PC-9 (cell line): ENCODE measurements at regions not wholly inside any gene's neighbourhood (a gene's known extent, or its start where the extent isn't known, plus 50 kb on each side); places are given as distances from the start of the nearest gene placed in this dataset.

Experiments used
- BruUV-seq: library from RNA; stranded (reverse); fragments of 400-500 nt; replicated peaks from 2 replicates; lab custom pipeline; 2021; lab: Mats Ljungman, UMichigan
- CTCF ChIA-PET: fragments of 300-600 bp; sonication (Branson Sonifier 250); formaldehyde crosslinking; loops from one replicate; lab custom pipeline; 2022; ENCODE audit warnings: antibody characterized with exemption; lab: Charles Lee
- POLR2A ChIA-PET: fragments of 300-600 bp; sonication (Branson Sonifier 250); formaldehyde crosslinking; loops from one replicate; lab custom pipeline; 2022; ENCODE audit warnings: antibody characterized with exemption; ENCODE audit not compliant: unreplicated experiment; lab: Charles Lee
- DNase-seq, 2 experiments: peaks; one replicate each; pipeline versions ENCODE4 v3.0.0 to v3.0.0-alpha.2; 2015 to 2022; ENCODE audit warnings: mixed read lengths in 1 of 2
- H2AFZ ChIP-seq: fragments of 200-600 bp; sonication (generic); 2 replicates; pipeline ENCODE4 v1.8.1; 2017; ENCODE audit warnings: antibody characterized with exemption
- H3F3A ChIP-seq: fragments of 200-600 bp; sonication (generic); 2 replicates; pipeline ENCODE4 v1.8.1; 2017; ENCODE audit warnings: antibody characterized with exemption, mild to moderate bottlenecking, low read depth; ENCODE audit not compliant: insufficient read depth
- H3K27ac ChIP-seq: fragments of 200-600 bp; sonication (generic); 2 replicates; pipeline ENCODE4 v1.6.1; 2016; ENCODE audit warnings: mixed run types
- H3K27me3 ChIP-seq: fragments of 200-600 bp; sonication (generic); 2 replicates; pipeline ENCODE4 v1.6.1; 2016; ENCODE audit warnings: low read depth, mixed run types; ENCODE audit not compliant: insufficient read depth
- H3K36me3 ChIP-seq: fragments of 200-600 bp; sonication (generic); 2 replicates; pipeline ENCODE4 v1.6.1; 2016; ENCODE audit warnings: low read depth, mixed run types
- H3K4me1 ChIP-seq: fragments of 200-600 bp; sonication (generic); replicated peaks from 2 replicates; pipeline ENCODE4 v1.6.1; 2016; ENCODE audit warnings: mixed run types; ENCODE audit not compliant: insufficient read depth
- H3K4me2 ChIP-seq: fragments of 200-600 bp; sonication (generic); 2 replicates; pipeline ENCODE4 v1.6.1; 2017; ENCODE audit warnings: mixed run types
- H3K4me3 ChIP-seq: fragments of 200-600 bp; sonication (generic); 2 replicates; pipeline ENCODE4 v1.6.1; 2016; ENCODE audit warnings: mixed run types
- H3K79me2 ChIP-seq: fragments of 200-600 bp; sonication (generic); 2 replicates; pipeline ENCODE4 v1.6.1; 2017; ENCODE audit warnings: low read depth, mixed run types
- H3K9me2 ChIP-seq: fragments of 200-600 bp; sonication (generic); 2 replicates; pipeline ENCODE4 v1.8.1; 2017; ENCODE audit warnings: mild to moderate bottlenecking; ENCODE audit not compliant: insufficient read depth
- H3K9me3 ChIP-seq: fragments of 200-600 bp; sonication (generic); 2 replicates; pipeline ENCODE4 v1.8.1; 2016; ENCODE audit warnings: low read depth; ENCODE audit not compliant: insufficient read depth
- H4K20me1 ChIP-seq: fragments of 200-600 bp; sonication (generic); 2 replicates; pipeline ENCODE4 v1.8.1; 2017; ENCODE audit not compliant: insufficient read depth
- CTCF ChIP-seq: fragments of 200-600 bp; sonication (generic); conservative IDR thresholded peaks from 2 replicates; pipeline ENCODE4 v1.6.1; 2017; ENCODE audit warnings: mixed run types, antibody characterized with exemption, mild to moderate bottlenecking, moderate library complexity
- EZH2 ChIP-seq: fragments of 200-600 bp; sonication (generic); IDR thresholded peaks from 2 replicates; pipeline ENCODE4 v1.8.0; 2017; ENCODE audit warnings: antibody characterized with exemption, low read depth
- intact Hi-C: fragments of 100-400 bp; cut with micrococcal nuclease; formaldehyde crosslinking; loops from one replicate; pipeline ENCODE4 v1.10.0; 2022; ENCODE audit not compliant: unreplicated experiment

- Histone ChIP-seq H3F3A (no peaks in the 10 kb centered on the region), H2AFZ (no peak overlapping the region), H3K27ac (no peak overlapping the region), H3K27me3 (no peaks in the 10 kb centered on the region), H3K4me3 (no peak overlapping the region), H4K20me1 (no peaks in the 10 kb centered on the region), H3K79me2 (no peaks in the 10 kb centered on the region), H3K9me3 (no peaks in the 10 kb centered on the region), H3K36me3 (no peaks in the 10 kb centered on the region), H3K4me2 (peak overlapping the region; percentile 36; the same call in 1 of the 2 replicates), H3K9me2 (no peaks in the 10 kb centered on the region), H3K4me1 (no peaks in the 10 kb centered on the region)
- BruUV-seq = no TSS peak
- TF ChIP-seq CTCF = no peak
- no peak for TF ChIP-seq EZH2
- DNase-seq = no peak
- intact Hi-C loops = no loop called here
- POLR2A ChIA-PET = no interaction called here
- CTCF ChIA-PET = no interaction called here
Observed at GRCh38 chr4:180532691-180533090, 1710.5 kb upstream of the TENM3 start.

- Histone ChIP-seq H3K27ac (no peak overlapping the region), H3K79me2 (no peaks in the 10 kb centered on the region), H3K4me1 (no peaks in the 10 kb centered on the region), H3K4me2 (no peak overlapping the region), H2AFZ (no peak overlapping the region), H3K9me2 (no peaks in the 10 kb centered on the region), H3K9me3 (no peaks in the 10 kb centered on the region), H3F3A (no peaks in the 10 kb centered on the region), H3K36me3 (no peaks in the 10 kb centered on the region), H3K4me3 (no peak overlapping the region), H3K27me3 (no peaks in the 10 kb centered on the region), H4K20me1 (no peaks in the 10 kb centered on the region)
- no TSS peak for BruUV-seq
- intact Hi-C loops = no loop called here
- DNase-seq = no peak
- POLR2A ChIA-PET = no interaction called here
- no peak for TF ChIP-seq CTCF
- no peak for TF ChIP-seq EZH2
- CTCF ChIA-PET = no interaction called here
Observed at GRCh38 chr4:180538384-180539057, 1704.7 kb upstream of the TENM3 start.

GRCh38 chr4:180539284-180539683, 1703.9 kb upstream of the TENM3 start:
- no peaks in the 10 kb centered on the region for H3K79me2 ChIP-seq
- H2AFZ ChIP-seq = no peak overlapping the region
- H4K20me1 ChIP-seq = no peaks in the 10 kb centered on the region
- no peaks in the 10 kb centered on the region for H3K9me2 ChIP-seq
- no peak for DNase-seq
- no peak overlapping the region for H3K27ac ChIP-seq
- no peak overlapping the region for H3K4me2 ChIP-seq
- H3K9me3 ChIP-seq = no peaks in the 10 kb centered on the region
- BruUV-seq = no TSS peak
- H3K4me3 ChIP-seq = no peak overlapping the region
- H3K27me3 ChIP-seq = no peaks in the 10 kb centered on the region
- no peaks in the 10 kb centered on the region for H3K36me3 ChIP-seq
- POLR2A ChIA-PET = no interaction called here
- no peaks in the 10 kb centered on the region for H3K4me1 ChIP-seq
- no peaks in the 10 kb centered on the region for H3F3A ChIP-seq
- intact Hi-C loops = no loop called here
- CTCF ChIA-PET = no interaction called here
- TF ChIP-seq CTCF (no peak), EZH2 (no peak)
